Bronchial epithelial cell (primary cell): ENCODE measurements at regions not wholly inside any gene's neighbourhood (a gene's known extent, or its start where the extent isn't known, plus 50 kb on each side); places are given as distances from the start of the nearest gene placed in this dataset.
"Not testable (repeated sequence)": the region's sequence is repeated elsewhere in the genome, so short reads cannot be mapped to it uniquely, and the experiment has no call there.

Experiments
- DNase-seq: peaks from one replicate; pipeline ENCODE4 v3.0.0-alpha.2; 2010; ENCODE audit warnings: low read depth
- FAIRE-seq: peaks from 2 replicates; lab custom pipeline; 2011; peaks lifted over from hg19 to GRCh38; lab: Jason Lieb, UNC
- H3K27me3 ChIP-seq: 2 replicates; pipeline ENCODE4 v1.5.1; 2011; ENCODE audit warnings: low read length; ENCODE audit not compliant: control insufficient read depth, insufficient read depth
- H3K36me3 ChIP-seq: 2 replicates; pipeline ENCODE4 v1.5.1; 2011; ENCODE audit warnings: low read length; ENCODE audit not compliant: control insufficient read depth, insufficient read depth
- H3K4me3 ChIP-seq: 2 replicates; pipeline ENCODE4 v1.5.1; 2011; ENCODE audit warnings: mild to moderate bottlenecking, low read depth, low read length, control low read depth
- TF ChIP-seq, protein P1 (sequence below): IDR thresholded peaks from 2 replicates; pipeline ENCODE4 v1.5.1; 2011; ENCODE audit warnings: mild to moderate bottlenecking, moderate library complexity, low read length, control low read depth, inconsistent platforms; ENCODE audit not compliant: insufficient read depth, severe bottlenecking

DNA sequence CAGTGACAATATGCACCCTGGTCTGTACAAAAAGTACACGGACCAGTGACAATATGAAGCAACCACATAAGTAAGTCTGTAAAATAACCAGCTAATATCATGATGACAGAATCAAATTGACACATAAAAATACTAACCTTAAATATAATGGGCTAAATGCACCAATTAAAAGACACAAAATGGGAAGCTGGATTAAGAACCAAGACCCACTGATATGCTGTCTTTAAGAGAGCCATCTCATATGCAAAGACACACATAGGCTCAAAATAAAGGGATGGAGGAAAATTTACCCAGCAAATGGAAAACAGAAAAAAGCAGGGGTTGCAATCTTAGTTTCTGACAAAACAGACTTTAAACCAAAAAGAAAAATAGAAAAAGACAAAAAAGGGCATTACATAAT is 70.4 kb upstream of the VCAM1 start:
- H3K4me3 ChIP-seq = no peak overlapping the region
- no peaks in the 10 kb centered on the region for H3K36me3 ChIP-seq
- no peak for DNase-seq
- TF ChIP-seq, protein P1, sequence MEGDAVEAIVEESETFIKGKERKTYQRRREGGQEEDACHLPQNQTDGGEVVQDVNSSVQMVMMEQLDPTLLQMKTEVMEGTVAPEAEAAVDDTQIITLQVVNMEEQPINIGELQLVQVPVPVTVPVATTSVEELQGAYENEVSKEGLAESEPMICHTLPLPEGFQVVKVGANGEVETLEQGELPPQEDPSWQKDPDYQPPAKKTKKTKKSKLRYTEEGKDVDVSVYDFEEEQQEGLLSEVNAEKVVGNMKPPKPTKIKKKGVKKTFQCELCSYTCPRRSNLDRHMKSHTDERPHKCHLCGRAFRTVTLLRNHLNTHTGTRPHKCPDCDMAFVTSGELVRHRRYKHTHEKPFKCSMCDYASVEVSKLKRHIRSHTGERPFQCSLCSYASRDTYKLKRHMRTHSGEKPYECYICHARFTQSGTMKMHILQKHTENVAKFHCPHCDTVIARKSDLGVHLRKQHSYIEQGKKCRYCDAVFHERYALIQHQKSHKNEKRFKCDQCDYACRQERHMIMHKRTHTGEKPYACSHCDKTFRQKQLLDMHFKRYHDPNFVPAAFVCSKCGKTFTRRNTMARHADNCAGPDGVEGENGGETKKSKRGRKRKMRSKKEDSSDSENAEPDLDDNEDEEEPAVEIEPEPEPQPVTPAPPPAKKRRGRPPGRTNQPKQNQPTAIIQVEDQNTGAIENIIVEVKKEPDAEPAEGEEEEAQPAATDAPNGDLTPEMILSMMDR = no peak
- no peaks in the 10 kb centered on the region for H3K27me3 ChIP-seq
- FAIRE-seq = no peak

DNA sequence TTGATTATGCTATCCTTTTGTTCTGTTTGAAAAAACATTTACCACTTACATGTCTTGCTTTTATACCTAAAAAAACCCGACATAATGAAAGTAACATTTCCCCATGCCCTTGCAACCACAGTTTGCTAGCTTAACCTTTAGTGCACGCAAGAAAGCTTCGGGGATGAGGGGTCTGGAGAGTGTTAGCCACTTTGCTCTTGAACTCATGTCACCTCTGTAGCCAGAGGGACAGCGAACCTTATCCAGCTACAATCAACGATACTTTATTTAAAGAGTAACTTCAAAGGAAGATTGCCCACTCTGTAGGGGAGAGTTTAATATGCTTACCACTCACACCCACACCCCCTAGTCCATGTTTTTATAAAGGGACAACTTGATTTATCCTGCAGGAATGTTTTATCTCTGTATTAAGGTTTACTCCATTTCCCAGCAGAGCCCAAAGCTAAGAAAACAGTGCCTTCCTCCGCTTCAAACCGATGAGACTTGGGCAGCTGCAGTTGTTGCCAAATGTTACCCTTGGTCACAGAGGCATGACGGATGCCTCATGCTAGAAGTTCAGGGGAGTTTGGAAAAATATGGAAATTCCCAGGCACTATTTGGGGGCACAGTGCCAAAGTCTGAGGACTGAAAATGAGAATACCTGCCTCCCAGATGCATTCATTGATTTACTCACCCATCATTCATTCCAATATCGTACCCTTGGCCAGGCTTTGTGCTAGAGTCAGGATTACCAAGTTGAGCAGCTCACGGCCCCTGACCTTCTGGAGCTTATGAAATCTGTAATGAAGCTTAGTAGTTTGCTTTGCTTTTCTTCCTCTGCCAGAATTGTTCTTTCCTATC is 61.4 kb upstream of the VCAM1 start:
- FAIRE-seq = no peak

DNA sequence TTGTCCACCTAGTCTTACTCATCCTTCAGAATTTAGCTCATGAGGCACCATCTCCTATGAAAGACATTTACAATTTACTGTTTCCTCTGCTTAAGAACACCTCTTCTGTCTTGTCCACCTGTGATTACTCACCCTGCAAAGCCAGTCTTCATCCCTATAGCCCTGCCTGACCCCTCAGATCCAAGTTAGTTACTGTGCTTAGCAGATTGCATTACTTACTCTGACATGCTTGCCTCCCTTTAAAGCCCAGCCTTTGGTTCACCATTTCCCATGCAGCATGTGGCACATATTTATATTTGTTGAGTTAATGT is 60.9 kb upstream of the VCAM1 start:
- TF ChIP-seq, protein P1 = no peak
- Histone ChIP-seq H3K36me3 (no peaks in the 10 kb centered on the region), H3K4me3 (no peak overlapping the region), H3K27me3 (no peaks in the 10 kb centered on the region)
- FAIRE-seq (no peak), DNase-seq (no peak)

More for the DNA sequence above, 61.4 kb upstream of the VCAM1 start:
- TF ChIP-seq, protein P1 = no peak
- no peak overlapping the region for H3K4me3 ChIP-seq
- H3K36me3 ChIP-seq = no peaks in the 10 kb centered on the region
- no peaks in the 10 kb centered on the region for H3K27me3 ChIP-seq
- no peak for DNase-seq

DNA sequence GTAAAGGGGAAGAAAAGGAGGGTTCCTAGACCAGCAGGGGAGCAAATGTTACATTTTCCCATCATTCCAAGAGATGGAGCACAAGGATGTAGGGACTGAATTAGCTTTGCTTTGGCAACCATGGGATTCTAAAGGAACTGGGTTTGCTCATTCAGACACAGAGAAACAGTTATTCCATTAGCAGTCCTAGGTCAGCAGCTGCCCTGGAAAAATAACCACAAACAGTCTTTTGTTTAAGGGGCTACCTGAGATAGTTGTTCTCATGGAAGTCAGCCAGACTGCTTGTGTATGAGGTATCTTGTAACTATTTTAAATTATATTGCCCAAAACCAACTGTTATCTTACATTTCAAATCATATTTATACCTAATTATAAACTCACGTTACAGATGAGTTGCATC is 58.4 kb upstream of the VCAM1 start:
- DNase-seq = no peak
- TF ChIP-seq, protein P1 = no peak
- Histone ChIP-seq H3K36me3 (no peaks in the 10 kb centered on the region), H3K27me3 (no peaks in the 10 kb centered on the region), H3K4me3 (no peak overlapping the region)
- FAIRE-seq = no peak

DNA sequence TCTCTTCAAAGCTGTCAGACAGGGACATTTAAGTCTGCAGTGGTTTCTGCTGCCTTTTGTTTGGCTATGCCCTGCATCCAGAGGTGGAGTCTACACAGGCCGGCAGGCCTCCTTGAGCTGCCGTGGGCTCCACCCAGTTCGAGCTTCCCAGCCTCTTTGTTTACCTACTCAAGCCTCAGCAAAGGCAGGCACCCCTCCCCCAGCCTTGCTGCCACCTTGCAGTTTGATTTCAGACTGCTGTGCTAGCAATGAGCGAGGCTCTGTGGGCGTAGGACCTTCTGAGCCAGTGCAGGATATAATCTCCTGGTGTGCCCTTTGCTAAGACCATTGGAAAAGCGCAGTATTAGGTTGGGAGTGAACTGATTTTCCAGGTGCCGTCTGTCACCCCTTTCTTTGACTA is 51.0 kb upstream of the VCAM1 start:
- H3K4me3 ChIP-seq, H3K27me3 ChIP-seq, H3K36me3 ChIP-seq, FAIRE-seq, DNase-seq: not testable (repeated sequence)
